ENCODE measurements at regions not wholly inside any gene's neighbourhood (a gene's known extent, or its start where the extent isn't known, plus 50 kb on each side); places are given as distances from the start of the nearest gene placed in this dataset.

GRCh38 chr4:146998157-146998556, 52.5 kb upstream of the TTC29 start:
- DNase-seq (ENCODE audit: low spot score), result no peak

GRCh38 chr4:147003956-147004809, 58.5 kb upstream of the TTC29 start:
- DNase-seq (ENCODE audit: low spot score), result no peak

- no peak for DNase-seq (ENCODE audit: low spot score)
Observed at GRCh38 chr4:147006229-147006628, 60.6 kb upstream of the TTC29 start.

- no peak for DNase-seq (ENCODE audit: low spot score)
Observed at GRCh38 chr4:147009875-147010274, 64.2 kb upstream of the TTC29 start.

GRCh38 chr4:147011411-147011810, 65.7 kb upstream of the TTC29 start:
- DNase-seq (ENCODE audit: low spot score), result no peak

GRCh38 chr4:147012059-147012707, 66.5 kb upstream of the TTC29 start:
- no peak for DNase-seq (ENCODE audit: low spot score)

- DNase-seq (ENCODE audit: low spot score), result no peak
Observed at GRCh38 chr4:147014946-147015345, 69.3 kb upstream of the TTC29 start.

GRCh38 chr4:147015491-147015890, 69.8 kb upstream of the TTC29 start:
- no peak for DNase-seq (ENCODE audit: low spot score)

GRCh38 chr4:147017081-147017480, 71.4 kb upstream of the TTC29 start:
- DNase-seq (ENCODE audit: low spot score), result no peak

GRCh38 chr4:147019091-147019490, 73.4 kb upstream of the TTC29 start:
- peak; percentile 40 for DNase-seq (ENCODE audit: low spot score)

GRCh38 chr4:147020456-147020855, 74.8 kb upstream of the TTC29 start:
- DNase-seq (ENCODE audit: low spot score), result no peak

- no peak for DNase-seq (ENCODE audit: low spot score)
Observed at GRCh38 chr4:147025042-147025441, 79.4 kb upstream of the TTC29 start.

- DNase-seq (ENCODE audit: low spot score), result no peak
Observed at GRCh38 chr4:147029296-147029695, 83.6 kb upstream of the TTC29 start.

- no peak for DNase-seq (ENCODE audit: low spot score)
Observed at GRCh38 chr4:147034372-147034771, 88.7 kb upstream of the TTC29 start.

GRCh38 chr4:147037069-147037468, 91.4 kb upstream of the TTC29 start:
- DNase-seq (ENCODE audit: low spot score), result no peak

GRCh38 chr4:147039976-147040575, 94.4 kb upstream of the TTC29 start:
- no peak for DNase-seq (ENCODE audit: low spot score)

GRCh38 chr4:147040874-147041273, 95.2 kb upstream of the TTC29 start:
- no peak for DNase-seq (ENCODE audit: low spot score)

GRCh38 chr4:147041376-147041775, 95.7 kb upstream of the TTC29 start:
- no peak for DNase-seq (ENCODE audit: low spot score)

- no peak for DNase-seq (ENCODE audit: low spot score)
Observed at GRCh38 chr4:147042046-147042445, 96.4 kb upstream of the TTC29 start.

GRCh38 chr4:147044241-147044640, 98.6 kb upstream of the TTC29 start:
- no peak for DNase-seq (ENCODE audit: low spot score)

- DNase-seq (ENCODE audit: low spot score), result no peak
Observed at GRCh38 chr4:147049946-147050345, 104.3 kb upstream of the TTC29 start.

- DNase-seq (ENCODE audit: low spot score), result no peak
Observed at GRCh38 chr4:147050356-147050765, 104.7 kb upstream of the TTC29 start.

GRCh38 chr4:147052361-147052760, 106.7 kb upstream of the TTC29 start:
- DNase-seq (ENCODE audit: low spot score), result no peak
